NCI-H2107 treated with DMSO at 0.1 percent for 48 hours (cell line): ENCODE measurements at regions not wholly inside any gene's neighbourhood (a gene's known extent, or its start where the extent isn't known, plus 50 kb on each side); places are given as distances from the start of the nearest gene placed in this dataset.

Experiments used
- DNase-seq: peaks from one replicate; lab custom pipeline; 2025; ENCODE audit not compliant: unreplicated experiment; lab: John Stamatoyannopoulos, UW

DNA sequence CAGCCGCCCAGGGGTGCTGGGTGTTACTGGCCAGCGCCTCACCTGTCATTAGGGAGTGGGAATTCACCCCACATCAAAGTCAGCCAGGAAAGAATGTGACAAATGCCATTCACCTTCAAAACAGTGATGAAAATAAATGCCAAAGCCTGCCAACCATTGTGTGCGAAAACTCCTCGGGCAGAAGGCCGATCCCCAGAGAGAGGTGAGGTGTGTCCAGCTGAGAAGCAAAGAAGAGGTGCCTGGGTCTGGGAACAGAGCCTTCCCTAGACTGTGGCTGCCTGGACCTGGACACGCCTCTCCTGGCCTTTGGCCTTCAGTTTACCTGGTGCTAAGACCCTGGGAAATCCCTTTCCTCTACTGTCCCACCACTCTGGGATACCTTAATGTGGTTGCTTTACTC lies 142.7 kb downstream of the CYP26B1 start:
- DNase-seq: no peak

- DNase-seq: no peak
Measured at GRCh38 chr2:72004201-72004915, 143.3 kb downstream of the CYP26B1 start.

- DNase-seq: no peak
Measured at GRCh38 chr2:72003796-72004195, 143.9 kb downstream of the CYP26B1 start.

- no peak for DNase-seq
Measured at GRCh38 chr2:72003124-72003523, 144.5 kb downstream of the CYP26B1 start.

DNA sequence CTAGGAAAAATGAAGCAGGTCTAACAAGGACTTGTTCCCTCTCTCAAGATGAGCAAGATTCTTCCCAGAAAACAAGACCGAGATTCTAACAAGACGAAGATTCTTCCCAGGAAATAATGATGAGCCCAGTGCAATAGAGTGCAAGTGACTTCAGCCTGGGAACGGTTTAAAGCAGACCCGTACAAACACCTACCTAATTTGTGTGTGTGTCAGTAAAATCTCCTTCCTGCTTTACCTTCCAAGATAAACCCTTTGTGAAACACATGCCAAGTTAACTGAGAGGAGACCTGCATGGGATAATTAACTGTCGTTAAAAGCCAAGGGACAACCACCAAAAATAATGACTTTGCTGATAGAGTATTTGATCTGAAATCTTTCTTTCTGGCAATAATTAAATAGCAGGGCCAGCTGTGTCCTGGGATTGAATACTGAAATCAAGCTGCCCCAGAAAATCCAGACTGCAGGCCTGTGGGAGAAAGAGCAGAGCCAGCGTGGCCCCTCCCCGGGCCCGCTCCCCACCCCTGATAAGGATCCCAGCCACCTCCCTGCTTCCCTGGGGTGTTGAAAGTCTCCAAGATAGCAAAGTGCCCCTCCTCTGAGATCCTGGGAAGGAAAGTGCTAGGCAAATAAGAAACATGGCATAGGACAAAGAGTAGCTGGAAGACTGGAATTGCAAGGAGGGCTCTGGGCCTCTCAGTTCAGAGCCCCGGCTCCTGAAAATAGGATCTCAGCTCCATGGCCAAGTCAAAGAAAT lies 145.5 kb downstream of the CYP26B1 start:
- no peak for DNase-seq

DNA sequence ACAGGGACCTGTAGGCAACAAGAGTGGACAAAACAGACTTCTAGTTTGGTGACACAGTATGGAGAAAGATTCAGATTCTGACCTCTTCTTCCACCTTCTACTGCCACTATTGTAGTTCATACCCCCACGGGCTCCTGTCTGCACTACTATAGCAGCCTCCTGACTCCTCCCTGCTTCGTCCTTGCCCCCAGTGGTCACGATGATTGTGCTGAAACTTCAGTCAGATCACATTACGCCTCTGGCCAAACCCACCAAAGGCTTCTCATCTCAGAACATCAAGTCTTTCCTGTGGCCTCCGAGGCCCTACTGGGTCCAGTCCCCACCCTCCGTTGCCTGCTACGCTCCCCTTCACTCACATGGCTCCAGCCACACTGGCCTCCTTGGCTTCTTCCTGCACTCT lies 147.6 kb downstream of the CYP26B1 start:
- DNase-seq: no peak

DNA sequence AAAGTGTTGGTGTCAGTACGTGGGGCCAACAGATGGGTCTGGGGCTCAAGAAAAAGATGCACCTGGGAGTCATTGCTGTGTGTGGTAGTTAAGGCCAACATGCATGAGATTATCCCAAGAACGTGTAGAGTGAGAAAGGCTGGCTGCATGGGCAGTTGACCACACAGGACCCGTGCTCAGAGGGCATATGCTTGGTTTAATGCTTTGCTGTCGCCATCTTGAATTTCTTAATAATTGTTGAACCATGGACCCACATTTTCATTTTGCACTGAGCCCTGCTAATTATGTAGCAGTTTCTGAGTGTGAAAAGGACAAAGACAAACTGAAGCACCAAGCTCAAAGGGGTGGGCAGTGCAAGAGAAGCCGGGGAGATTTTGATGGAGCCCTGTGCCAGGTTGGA lies 148.1 kb downstream of the CYP26B1 start:
- DNase-seq: no peak

DNA sequence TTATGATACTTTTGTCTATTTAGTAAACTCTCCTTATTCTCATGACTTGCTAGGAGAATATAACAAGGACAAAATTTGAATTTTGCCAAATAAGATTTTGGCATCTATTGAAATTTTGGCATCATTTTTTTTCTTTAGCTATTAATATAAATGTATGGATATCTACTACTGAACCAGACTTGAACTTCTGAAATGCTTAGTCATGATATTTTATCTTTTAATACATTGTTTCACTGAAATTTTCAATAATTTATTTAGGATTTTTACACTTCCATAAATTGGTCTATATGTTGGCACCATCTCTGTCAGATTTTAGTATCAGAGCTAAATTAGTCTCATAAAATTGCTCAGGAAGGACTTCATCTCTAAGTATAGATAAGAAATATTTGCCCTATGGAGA lies 149.8 kb downstream of the CYP26B1 start:
- no peak for DNase-seq

GRCh38 chr2:71995067-71995665 lies 152.5 kb downstream of the CYP26B1 start:
- peak; percentile 17 for DNase-seq

DNA sequence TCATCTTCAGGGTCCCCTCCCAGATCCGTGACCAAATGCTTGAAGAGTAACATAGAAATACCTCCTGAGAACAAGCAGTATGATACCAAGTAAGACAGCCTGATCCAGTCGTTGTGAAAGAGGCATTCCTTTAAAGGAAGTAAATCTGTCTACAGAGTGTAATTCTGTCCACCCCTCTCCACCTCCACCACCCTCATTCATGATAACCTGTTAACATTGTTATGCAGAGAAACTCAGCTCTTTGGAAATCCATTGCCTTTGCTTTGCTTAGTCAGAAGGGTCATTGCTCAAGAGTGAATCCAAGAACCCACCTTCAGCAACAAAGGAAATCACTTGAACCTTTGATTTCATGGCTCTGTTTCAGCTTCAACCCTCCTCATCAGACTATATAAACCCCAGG lies 155.6 kb downstream of the CYP26B1 start:
- DNase-seq: no peak

GRCh38 chr2:71991397-71991796 lies 156.3 kb downstream of the CYP26B1 start:
- no peak for DNase-seq

DNA sequence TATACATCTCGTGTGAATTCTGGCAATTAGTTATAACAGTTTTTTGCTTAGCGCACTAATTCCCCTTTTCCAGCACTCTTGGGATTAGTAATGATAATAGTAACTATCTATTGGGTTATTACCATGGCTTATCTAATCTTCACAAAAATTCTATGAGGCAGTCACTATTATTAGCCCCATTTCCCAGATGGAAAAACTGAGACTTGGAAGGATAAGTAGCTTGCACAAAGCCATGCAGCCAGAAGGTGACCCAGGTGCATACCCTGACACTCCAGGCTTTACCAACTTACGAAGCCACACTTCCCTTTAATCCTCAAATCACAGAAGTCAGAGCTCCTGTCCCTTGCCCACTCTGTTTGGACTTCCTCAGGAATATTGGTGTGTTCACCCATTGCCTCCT lies 156.8 kb downstream of the CYP26B1 start:
- no peak for DNase-seq

GRCh38 chr2:71990122-71990521 lies 157.5 kb downstream of the CYP26B1 start:
- DNase-seq: no peak

DNA sequence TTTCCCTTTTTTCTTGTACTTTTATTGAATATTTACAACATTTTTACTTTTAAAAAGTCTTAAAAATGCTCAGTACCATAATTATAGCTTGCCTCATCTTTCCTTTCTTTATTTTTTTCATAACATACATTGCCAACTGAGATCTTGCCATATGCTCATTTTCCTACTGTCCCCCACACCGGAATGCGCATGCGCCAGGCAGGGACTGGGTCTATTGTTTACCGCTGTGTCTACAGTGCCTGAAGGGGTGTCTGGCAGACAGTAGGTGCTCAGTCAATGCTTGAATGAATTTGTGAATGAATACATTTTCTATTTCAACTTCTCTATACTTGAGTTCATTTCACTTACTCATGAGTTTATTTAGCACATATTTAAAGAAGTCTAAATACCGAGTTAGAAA lies 158.0 kb downstream of the CYP26B1 start:
- DNase-seq: no peak

DNA sequence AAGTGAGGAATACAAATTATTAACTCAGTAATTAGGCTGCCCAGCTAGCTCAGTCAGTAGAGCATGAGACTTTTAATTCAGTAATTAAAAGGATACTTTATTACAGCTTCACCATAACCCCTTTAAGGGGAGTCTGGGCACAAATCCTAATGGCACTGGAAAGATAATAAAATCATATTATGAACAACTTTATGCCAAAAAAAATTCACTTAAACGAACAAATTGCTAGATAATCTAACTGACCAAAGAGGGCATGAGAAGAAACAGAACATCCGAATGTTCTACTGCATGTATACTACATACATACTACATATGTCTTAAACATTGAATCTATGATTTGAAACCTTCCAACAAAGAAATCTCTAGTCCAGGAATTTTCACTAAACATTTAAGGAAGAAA lies 159.5 kb downstream of the CYP26B1 start:
- no peak for DNase-seq

- no peak for DNase-seq
Measured at GRCh38 chr2:71976685-71977084, 171.0 kb downstream of the CYP26B1 start.

GRCh38 chr2:71974846-71975245 lies 172.8 kb downstream of the CYP26B1 start:
- no peak for DNase-seq

- DNase-seq: no peak
Measured at GRCh38 chr2:71971493-71971892, 176.2 kb downstream of the CYP26B1 start.

DNA sequence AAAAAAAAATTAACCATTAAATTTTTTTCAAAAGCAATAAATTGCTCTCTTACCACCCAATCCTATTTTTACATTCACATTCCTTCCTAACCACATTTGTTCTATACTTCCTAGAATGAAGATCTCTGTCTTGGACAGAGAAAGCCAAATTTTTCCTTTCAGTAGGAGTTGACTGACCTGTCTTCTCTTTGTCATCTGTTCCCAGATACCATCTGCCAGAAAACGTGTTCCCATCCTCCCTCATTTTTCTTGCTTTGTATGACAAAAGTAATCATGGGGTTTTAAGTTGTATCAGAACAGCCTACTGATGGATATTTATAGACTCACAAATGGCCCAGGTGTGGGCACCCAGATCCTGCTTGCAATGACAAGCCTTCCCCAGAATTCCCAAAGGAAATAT lies 182.1 kb downstream of the CYP26B1 start:
- DNase-seq: no peak

DNA sequence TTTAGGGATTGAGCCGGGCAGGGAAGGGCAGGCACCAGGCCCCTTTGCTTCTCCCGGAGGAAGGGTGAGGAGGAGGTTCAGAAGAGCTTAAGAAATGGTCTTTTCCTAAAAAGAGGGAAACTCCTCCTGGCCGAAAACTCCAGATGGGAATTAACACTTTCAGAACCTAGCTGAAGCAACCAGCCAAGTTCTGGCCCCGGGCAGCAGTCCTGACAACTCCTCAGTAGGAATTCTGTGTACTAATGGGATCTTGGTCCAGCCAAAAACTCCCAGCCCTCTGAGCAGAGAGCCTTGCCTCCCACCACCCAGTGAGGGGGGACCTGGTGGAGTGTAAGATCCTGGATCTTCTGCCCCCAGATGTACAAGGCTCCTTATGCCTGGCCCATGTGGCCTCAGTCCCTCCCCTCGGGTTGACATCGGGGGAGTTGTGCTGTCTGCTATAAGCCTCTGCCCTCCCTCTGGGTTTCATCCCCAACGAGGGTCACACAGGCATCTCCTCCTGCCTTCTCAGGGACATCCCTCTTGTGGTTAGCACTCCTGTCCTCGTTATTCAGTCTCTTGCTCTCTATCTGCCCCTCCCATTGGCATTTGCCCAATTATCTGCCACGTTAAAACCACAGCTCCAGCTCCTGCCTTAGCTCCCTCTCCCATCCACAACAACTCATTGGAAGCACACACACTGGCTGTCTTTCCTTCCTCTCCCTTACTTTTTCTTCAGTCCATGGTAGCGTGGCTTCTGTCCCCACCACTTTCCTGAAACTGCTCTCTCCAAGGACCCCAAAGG lies 184.6 kb downstream of the CYP26B1 start:
- DNase-seq: no peak

DNA sequence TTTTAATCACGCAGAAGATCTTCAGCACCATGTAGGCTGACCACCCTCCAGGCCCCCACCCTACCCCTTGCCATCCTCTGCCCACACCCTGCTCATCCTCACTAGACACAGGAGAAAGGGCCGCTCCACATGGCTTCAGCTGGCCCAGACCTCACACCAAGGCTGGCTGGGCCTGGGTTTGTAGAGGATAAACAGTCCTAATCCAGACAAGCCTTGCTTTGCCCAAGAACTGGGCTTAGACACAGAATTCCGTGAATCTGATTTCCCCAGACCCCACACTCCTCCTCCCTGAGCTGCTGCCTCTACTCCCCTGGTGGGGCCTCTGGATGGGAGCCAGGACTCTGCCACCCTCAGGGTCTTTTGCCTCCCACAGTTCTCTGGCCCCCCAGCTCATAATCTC lies 185.3 kb downstream of the CYP26B1 start:
- DNase-seq: no peak
